ENCODE measurements at regions not wholly inside any gene's neighbourhood (a gene's known extent, or its start where the extent isn't known, plus 50 kb on each side); places are given as distances from the start of the nearest gene placed in this dataset.

- no peak for TF ChIP-seq CTCF (IDR thresholded peaks at IDR 0.05; ENCODE audit: low read depth, low read length)
- Histone ChIP-seq H3K9me3 (ENCODE audit: control insufficient read depth, insufficient read depth, low read length) (no peaks in the 10 kb centered on the region), H3K27me3 (ENCODE audit: control insufficient read depth, insufficient read depth, low read length) (no peaks in the 10 kb centered on the region), H3K27ac (ENCODE audit: low read depth, low read length) (no peak overlapping the region), H3K4me3 (ENCODE audit: low read depth, low read length) (no peak overlapping the region)
- ChIA-PET CTCF (no interaction called here), POLR2A (no interaction called here)
- no peak for DNase-seq (ENCODE audit: low read depth, low spot score)
Measured at GRCh38 chr12:25013061-25013460, 64.2 kb upstream of the BCAT1 start.

DNA sequence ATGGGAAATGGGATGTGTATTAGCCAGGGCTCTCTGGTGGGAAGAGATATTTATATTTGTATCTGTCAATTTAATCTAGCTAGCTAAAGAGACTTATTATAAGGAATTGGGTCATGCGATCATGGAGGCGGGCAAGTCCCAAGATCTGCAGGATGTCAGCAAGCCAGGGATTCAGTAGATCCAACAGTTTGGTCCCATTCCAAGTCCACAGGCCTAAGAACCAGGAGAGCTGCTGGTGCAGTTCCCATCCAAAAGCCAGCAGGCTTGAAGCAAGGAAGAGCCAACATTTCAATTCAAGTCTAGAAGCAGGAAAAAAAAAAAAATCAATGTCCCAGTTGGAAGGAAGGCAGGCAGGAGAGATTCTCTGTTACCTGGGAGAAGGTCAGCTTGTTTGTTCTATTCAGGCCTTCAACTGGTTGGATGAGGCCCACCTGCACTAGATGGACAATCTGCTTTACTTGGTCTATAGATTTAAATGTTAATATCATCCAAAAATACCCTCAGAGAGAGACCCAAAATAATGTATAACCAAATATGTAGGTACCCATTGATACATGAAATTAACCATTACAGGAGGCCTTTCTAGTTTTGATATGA is 60.7 kb upstream of the BCAT1 start:
- no peak overlapping the region for H3K4me3 ChIP-seq (ENCODE audit: low read depth, low read length)
- H3K9me3 ChIP-seq (ENCODE audit: control insufficient read depth, insufficient read depth, low read length), result no peaks in the 10 kb centered on the region
- DNase-seq (ENCODE audit: low read depth, low spot score), result no peak
- POLR2A ChIA-PET, result no interaction called here
- CTCF ChIA-PET, result interaction anchor here (1.9 kb wide), 1 partner anchor 18 kb away, joined by 9 read pairs; no protein-coding TSS in a partner anchor
- H3K27ac ChIP-seq (ENCODE audit: low read depth, low read length), result no peak overlapping the region
- TF ChIP-seq CTCF (IDR thresholded peaks at IDR 0.05; ENCODE audit: low read depth, low read length), result no peak
- H3K27me3 ChIP-seq (ENCODE audit: control insufficient read depth, insufficient read depth, low read length), result no peaks in the 10 kb centered on the region

GRCh38 chr12:25005376-25005775 is 56.5 kb upstream of the BCAT1 start:
- no peak overlapping the region for H3K27ac ChIP-seq (ENCODE audit: low read depth, low read length)
- no peaks in the 10 kb centered on the region for H3K9me3 ChIP-seq (ENCODE audit: control insufficient read depth, insufficient read depth, low read length)
- no peak for DNase-seq (ENCODE audit: low read depth, low spot score)
- no peak for TF ChIP-seq CTCF (IDR thresholded peaks at IDR 0.05; ENCODE audit: low read depth, low read length)
- POLR2A ChIA-PET, result no interaction called here
- CTCF ChIA-PET, result no interaction called here
- H3K27me3 ChIP-seq (ENCODE audit: control insufficient read depth, insufficient read depth, low read length), result no peaks in the 10 kb centered on the region
- H3K4me3 ChIP-seq (ENCODE audit: low read depth, low read length), result no peak overlapping the region

- H3K4me3 ChIP-seq (ENCODE audit: low read depth, low read length), result no peak overlapping the region
- DNase-seq (ENCODE audit: low read depth, low spot score), result no peak
- no peaks in the 10 kb centered on the region for H3K27me3 ChIP-seq (ENCODE audit: control insufficient read depth, insufficient read depth, low read length)
- no peak overlapping the region for H3K27ac ChIP-seq (ENCODE audit: low read depth, low read length)
- H3K9me3 ChIP-seq (ENCODE audit: control insufficient read depth, insufficient read depth, low read length), result no peaks in the 10 kb centered on the region
- CTCF ChIA-PET, result interaction anchor here (1.2 to 1.4 kb wide), 2 partner anchors 125 to 150 kb away, joined by 4 read pairs; no protein-coding TSS in a partner anchor
- no peak for TF ChIP-seq CTCF (IDR thresholded peaks at IDR 0.05; ENCODE audit: low read depth, low read length)
- POLR2A ChIA-PET, result no interaction called here
Measured at GRCh38 chr12:25004447-25004846, 55.5 kb upstream of the BCAT1 start.

DNA sequence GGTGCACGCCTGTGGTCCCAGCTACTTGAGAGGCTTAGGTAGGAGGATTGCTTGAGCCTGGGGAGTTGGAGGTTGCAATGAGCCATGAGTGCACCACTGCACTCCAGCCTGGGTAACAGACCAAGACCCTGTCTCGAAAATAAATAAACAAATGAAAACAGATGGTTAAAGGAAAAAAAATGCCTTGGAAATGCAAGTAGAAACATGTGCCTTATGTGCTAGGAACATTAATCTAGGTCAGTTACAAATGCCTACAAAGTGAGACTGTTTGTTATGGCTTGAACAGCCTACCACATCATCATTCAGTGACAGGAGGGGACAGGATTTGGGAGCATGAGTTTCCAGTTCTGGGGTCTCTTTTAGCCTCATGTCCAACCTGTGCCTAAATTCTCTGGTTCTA is 52.4 kb upstream of the BCAT1 start:
- ChIA-PET POLR2A (no interaction called here), CTCF (interaction anchor here (2.2 kb wide), 1 partner anchor 10 kb away, joined by 17 read pairs; no protein-coding TSS in a partner anchor)
- Histone ChIP-seq H3K4me3 (ENCODE audit: low read depth, low read length) (no peak overlapping the region), H3K9me3 (ENCODE audit: control insufficient read depth, insufficient read depth, low read length) (no peaks in the 10 kb centered on the region), H3K27ac (ENCODE audit: low read depth, low read length) (no peak overlapping the region), H3K27me3 (ENCODE audit: control insufficient read depth, insufficient read depth, low read length) (no peaks in the 10 kb centered on the region)
- DNase-seq (ENCODE audit: low read depth, low spot score), result no peak
- TF ChIP-seq CTCF (IDR thresholded peaks at IDR 0.05; ENCODE audit: low read depth, low read length), result no peak

Measured in AG04450 (cell line).